H9 (cell line): ENCODE measurements at regions not wholly inside any gene's neighbourhood (a gene's known extent, or its start where the extent isn't known, plus 50 kb on each side); places are given as distances from the start of the nearest gene placed in this dataset.

Experiments used
- DNase-seq: peaks from one replicate; pipeline ENCODE4 v3.0.0-alpha.2; 2017
- H2AFZ ChIP-seq: one replicate; pipeline ENCODE4 v1.6.1; 2013; ENCODE audit warnings: mild to moderate bottlenecking, low read length, control low read depth, moderate library complexity
- H2AK5ac ChIP-seq: 2 replicates; pipeline ENCODE4 v1.6.1; 2013; ENCODE audit warnings: low read length, control low read depth, mixed read lengths; ENCODE audit not compliant: insufficient read length
- H2BK120ac ChIP-seq: one replicate; pipeline ENCODE4 v1.6.1; 2013; ENCODE audit warnings: low read depth, mild to moderate bottlenecking, low read length, control low read depth, inconsistent platforms; ENCODE audit not compliant: poor library complexity, severe bottlenecking
- H2BK12ac ChIP-seq: 2 replicates; pipeline ENCODE4 v1.6.1; 2013; ENCODE audit warnings: low read length, control low read depth, mixed read lengths, low read depth; ENCODE audit not compliant: insufficient read length
- H2BK15ac ChIP-seq: 2 replicates; pipeline ENCODE4 v1.6.1; 2013; ENCODE audit warnings: low read depth, low read length, control low read depth
- H2BK20ac ChIP-seq: one replicate; pipeline ENCODE4 v1.6.1; 2013; ENCODE audit warnings: low read depth, mild to moderate bottlenecking, low read length, control low read depth, inconsistent platforms; ENCODE audit not compliant: poor library complexity, severe bottlenecking
- H2BK5ac ChIP-seq: 2 replicates; pipeline ENCODE4 v1.6.1; 2013; ENCODE audit warnings: low read length, control low read depth, mixed read lengths; ENCODE audit not compliant: insufficient read length
- H3K14ac ChIP-seq: 2 replicates; pipeline ENCODE4 v1.6.1; 2013; ENCODE audit warnings: low read length, control low read depth; ENCODE audit not compliant: insufficient read depth
- H3K18ac ChIP-seq: 2 replicates; pipeline ENCODE4 v1.6.1; 2013; ENCODE audit warnings: low read depth, mild to moderate bottlenecking, mixed read lengths, low read length, control low read depth; ENCODE audit not compliant: insufficient read length
- H3K23ac ChIP-seq: 2 replicates; pipeline ENCODE4 v1.6.1; 2013; ENCODE audit warnings: low read length, control low read depth, mixed read lengths, low read depth; ENCODE audit not compliant: insufficient read length
- H3K23me2 ChIP-seq: 2 replicates; pipeline ENCODE4 v1.6.1; 2013; ENCODE audit warnings: low read depth, mild to moderate bottlenecking, mixed read lengths, low read length, control low read depth; ENCODE audit not compliant: insufficient read length, poor library complexity, severe bottlenecking
- H3K27ac ChIP-seq: 2 replicates; pipeline ENCODE4 v1.5.1; 2013; ENCODE audit warnings: low read length, control low read depth, mixed read lengths, low read depth; ENCODE audit not compliant: insufficient read length
- H3K27me3 ChIP-seq: 2 replicates; pipeline ENCODE4 v1.6.1; 2013; ENCODE audit warnings: low read length, control low read depth, inconsistent platforms; ENCODE audit not compliant: insufficient read depth
- H3K4ac ChIP-seq: 2 replicates; pipeline ENCODE4 v1.6.1; 2013; ENCODE audit warnings: low read depth, mild to moderate bottlenecking, control low read depth, inconsistent platforms, low read length, moderate library complexity
- H3K4me1 ChIP-seq: 2 replicates; pipeline ENCODE4 v1.6.1; 2013; ENCODE audit warnings: low read length, control low read depth, inconsistent platforms; ENCODE audit not compliant: insufficient read depth
- H3K4me2 ChIP-seq: 2 replicates; pipeline ENCODE4 v1.6.1; 2013; ENCODE audit warnings: low read length, control low read depth, mixed read lengths; ENCODE audit not compliant: insufficient read length, insufficient read depth
- H3K56ac ChIP-seq: 2 replicates; pipeline ENCODE4 v1.6.1; 2013; ENCODE audit warnings: low read depth, mild to moderate bottlenecking, mixed read lengths, low read length, control low read depth; ENCODE audit not compliant: insufficient read length
- H3K79me1 ChIP-seq: 2 replicates; pipeline ENCODE4 v1.6.1; 2013; ENCODE audit warnings: low read depth, mild to moderate bottlenecking, moderate library complexity, low read length, control low read depth, inconsistent platforms; ENCODE audit not compliant: insufficient read depth, poor library complexity, severe bottlenecking
- H3K79me2 ChIP-seq: 2 replicates; pipeline ENCODE4 v1.6.1; 2013; ENCODE audit warnings: low read length, control low read depth, inconsistent platforms; ENCODE audit not compliant: insufficient read depth
- H3K9ac ChIP-seq: 2 replicates; pipeline ENCODE4 v1.6.1; 2013; ENCODE audit warnings: low read length, control low read depth, mixed read lengths; ENCODE audit not compliant: insufficient read length; ENCODE audit errors: extremely low read depth
- H3K9me3 ChIP-seq: one replicate; pipeline ENCODE4 v1.6.1; 2013; ENCODE audit warnings: low read depth, low read length, inconsistent platforms; ENCODE audit not compliant: control insufficient read depth
- H3T11ph ChIP-seq: one replicate; pipeline ENCODE4 v1.6.1; 2013; ENCODE audit warnings: mild to moderate bottlenecking, low read length, control low read depth, inconsistent platforms
- H4K20me1 ChIP-seq: one replicate; pipeline ENCODE4 v1.6.1; 2013; ENCODE audit not compliant: control insufficient read depth, insufficient read length, insufficient read depth
- H4K5ac ChIP-seq: 2 replicates; pipeline ENCODE4 v1.6.1; 2013; ENCODE audit warnings: low read depth, mild to moderate bottlenecking, mixed read lengths, low read length, control low read depth; ENCODE audit not compliant: insufficient read length
- H4K8ac ChIP-seq: replicated peaks from 2 replicates; pipeline ENCODE4 v1.6.1; 2013; ENCODE audit warnings: low read length, control low read depth, mixed read lengths, low read depth; ENCODE audit not compliant: insufficient read length
- H4K91ac ChIP-seq: 2 replicates; pipeline ENCODE4 v1.6.1; 2013; ENCODE audit warnings: low read depth, mild to moderate bottlenecking, moderate library complexity, mixed read lengths, low read length, control low read depth; ENCODE audit not compliant: insufficient read length
- H3K27ac Mint-ChIP-seq, 3 experiments: 2 replicates in 2 of 3; 3 replicates in 1 of 3; pipeline ENCODE4 v1.8.0; 2020 to 2021; ENCODE audit warnings: mixed read lengths in 3 of 3, mild to moderate bottlenecking in 1 of 3, moderate library complexity in 1 of 3
- H3K27me3 Mint-ChIP-seq: 2 replicates; pipeline ENCODE4 v1.8.0; 2021; ENCODE audit warnings: low read depth, mild to moderate bottlenecking, moderate library complexity, mixed read lengths
- H3K36me3 Mint-ChIP-seq, 3 experiments: 2 replicates in 2 of 3; 3 replicates in 1 of 3; pipeline ENCODE4 v1.8.0; 2020 to 2021; ENCODE audit warnings: low read depth in 3 of 3, mixed read lengths in 3 of 3; ENCODE audit not compliant: insufficient read depth in 1 of 3
- H3K4me1 Mint-ChIP-seq, 2 experiments: 2 replicates each; pipeline ENCODE4 v1.8.0; 2020; ENCODE audit warnings: mixed read lengths in 2 of 2
- H3K4me3 Mint-ChIP-seq, 2 experiments: 2 replicates in 1 of 2; 3 replicates in 1 of 2; pipeline ENCODE4 v1.8.0; 2020 to 2021; ENCODE audit warnings: mild to moderate bottlenecking in 2 of 2, mixed read lengths in 2 of 2, moderate library complexity in 1 of 2
- H3K9me3 Mint-ChIP-seq, 2 experiments: 2 replicates in 1 of 2; 3 replicates in 1 of 2; pipeline ENCODE4 v1.8.0; 2020; ENCODE audit warnings: mild to moderate bottlenecking in 2 of 2, mixed read lengths in 2 of 2, moderate library complexity in 1 of 2
- CTCF ChIP-seq: fragments of 200-600 bp; sonication (generic); conservative IDR thresholded peaks from 3 replicates; pipeline ENCODE4 v1.8.0; 2021; ENCODE audit warnings: antibody characterized with exemption, mild to moderate bottlenecking
- WGBS: extraction: QIAGEN DNeasy Blood & Tissue Kit; methylation state at CpG from one replicate; pipeline ENCODE4 v1.1.7; 2013; ENCODE audit warnings: missing lambda C conversion rate, low lambda C conversion rate, mixed read lengths; ENCODE audit not compliant: insufficient read length; ENCODE audit errors: extremely low coverage; 5-methylcytosine and 5-hydroxymethylcytosine counted together

- H3K4me1 Mint-ChIP-seq = peaks cover 3 to 4% of the 10 kb centered on the region in 2 experiments; a peak in 3 of 4 replicates
- H3K27ac ChIP-seq = no peak overlapping the region
- H3K14ac ChIP-seq = no peak overlapping the region
- no peaks in the 10 kb centered on the region for H3K27me3 ChIP-seq
- no peaks in the 10 kb centered on the region for H3K79me2 ChIP-seq
- H3K79me1 ChIP-seq = no peaks in the 10 kb centered on the region
- DNase-seq = no peak
- no peak overlapping the region for H2BK20ac ChIP-seq
- no peak overlapping the region for H4K5ac ChIP-seq
- no peak overlapping the region for H3K9ac ChIP-seq
- no peak overlapping the region for H3K4me2 ChIP-seq
- H3K18ac ChIP-seq = no peak overlapping the region
- no peak overlapping the region for H4K8ac ChIP-seq
- no peak overlapping the region for H3K4me3 Mint-ChIP-seq
- H3T11ph ChIP-seq = no peak overlapping the region
- H3K4me1 ChIP-seq = no peaks in the 10 kb centered on the region
- H2BK12ac ChIP-seq = no peak overlapping the region
- no peak overlapping the region for H2BK120ac ChIP-seq
- no peak overlapping the region for H2BK15ac ChIP-seq
- no peak overlapping the region for H2BK5ac ChIP-seq
- H3K27me3 Mint-ChIP-seq = no peaks in the 10 kb centered on the region
- H3K27ac Mint-ChIP-seq = no peak overlapping the region; a peak in 1 of 7 replicates
- no peaks in the 10 kb centered on the region for H3K36me3 Mint-ChIP-seq
- no peaks in the 10 kb centered on the region for H3K9me3 Mint-ChIP-seq
- H3K23me2 ChIP-seq = no peaks in the 10 kb centered on the region
- H4K91ac ChIP-seq = no peak overlapping the region
- H3K56ac ChIP-seq = no peak overlapping the region
- H3K4ac ChIP-seq = no peak overlapping the region
- no CpG with 5 or more reads among the region's 2 CpGs for WGBS
- no peak overlapping the region for H2AFZ ChIP-seq
- TF ChIP-seq CTCF = no peak
- no peaks in the 10 kb centered on the region for H3K9me3 ChIP-seq
- no peak overlapping the region for H3K23ac ChIP-seq
- no peak overlapping the region for H2AK5ac ChIP-seq
- no peaks in the 10 kb centered on the region for H4K20me1 ChIP-seq
Measured at GRCh38 chr3:147141516-147142288, 264.6 kb downstream of the ZIC4 start.
